ENCODE measurements at regions not wholly inside any gene's neighbourhood (a gene's known extent, or its start where the extent isn't known, plus 50 kb on each side); places are given as distances from the start of the nearest gene placed in this dataset.
"Not testable (repeated sequence)": the region's sequence is repeated elsewhere in the genome, so short reads cannot be mapped to it uniquely, and the experiment has no call there.

DNA sequence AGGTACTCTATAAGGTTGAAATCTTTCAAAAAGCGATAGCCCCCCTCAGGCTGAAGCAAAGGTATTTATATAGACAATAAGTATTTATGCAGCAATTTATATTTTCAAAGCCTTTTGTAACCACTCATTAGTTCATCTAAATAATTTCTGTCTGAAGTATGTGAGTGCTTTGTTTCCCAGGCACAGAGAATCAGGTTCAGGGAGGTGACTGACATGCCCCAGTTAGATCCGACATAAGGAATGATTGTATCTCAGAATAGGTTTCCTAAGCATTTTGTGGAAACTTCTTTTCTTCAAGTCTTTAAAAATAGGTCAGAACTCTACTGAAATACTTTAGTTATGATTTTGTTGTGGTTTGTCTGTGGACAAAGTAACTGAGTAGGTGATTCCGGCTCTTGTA is 283.4 kb upstream of the G2E3 start:
- ATAC-seq: no peak
- no peak for DNase-seq
- intact Hi-C loops (cut with DNase I, micrococcal nuclease): no loop called here

DNA sequence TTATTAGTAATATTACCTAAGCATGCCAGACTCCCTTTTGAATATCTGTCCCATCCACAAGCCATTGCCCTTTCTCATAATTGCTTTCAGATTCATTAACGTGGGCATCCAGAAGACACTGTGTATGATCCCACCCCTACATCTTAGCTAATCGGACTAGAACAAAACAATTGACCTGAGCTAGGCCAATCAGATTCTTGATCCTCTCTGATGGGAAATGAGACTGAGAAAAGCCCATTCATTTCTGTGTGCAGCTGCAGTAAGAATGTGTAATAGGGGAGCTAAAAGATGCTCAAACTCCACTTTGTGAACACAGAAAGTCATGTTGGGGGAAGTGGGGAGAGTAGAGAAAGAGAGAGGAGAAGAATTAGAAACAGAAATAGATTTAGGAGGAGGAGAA is 281.7 kb upstream of the G2E3 start:
- no peak for DNase-seq
- intact Hi-C loops (cut with DNase I, micrococcal nuclease): no loop called here
- no peak for ATAC-seq

GRCh38 chr14:30278856-30279255 is 280.1 kb upstream of the G2E3 start:
- DNase-seq; ATAC-seq; intact Hi-C loops (cut with DNase I, micrococcal nuclease): not testable (repeated sequence)

DNA sequence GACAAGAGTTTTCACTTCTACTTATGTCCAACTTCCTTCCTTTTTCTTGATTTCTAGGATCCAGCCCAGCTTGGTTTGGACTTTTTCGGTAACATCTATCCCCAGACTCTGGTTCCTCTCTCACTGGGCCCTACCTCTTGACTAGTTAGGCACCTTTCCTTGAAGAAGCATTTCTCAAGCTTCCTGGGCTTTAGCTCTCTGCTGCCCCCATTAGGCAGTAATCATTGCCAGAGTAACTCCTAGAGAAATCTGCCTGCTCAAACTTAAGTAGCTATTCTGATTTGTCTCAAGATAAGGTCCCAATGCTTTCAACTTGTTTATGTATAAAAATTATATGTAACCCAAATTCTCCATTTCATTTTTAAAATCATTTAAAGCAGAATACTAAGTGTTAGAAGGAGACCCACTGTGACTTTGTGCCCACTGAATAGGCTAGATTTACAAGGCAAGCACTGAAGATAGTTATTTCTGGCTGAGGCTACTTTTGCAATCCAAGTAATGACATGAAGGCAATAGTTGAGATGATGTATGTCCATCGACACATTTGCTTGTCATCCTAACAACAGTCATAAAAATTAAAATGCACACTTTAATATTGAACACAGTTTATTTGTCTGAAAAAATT is 275.0 kb upstream of the G2E3 start:
- intact Hi-C loops (cut with DNase I, micrococcal nuclease): no loop called here
- DNase-seq: peak in 1 of 2 donors; percentile 9
- ATAC-seq: no peak

DNA sequence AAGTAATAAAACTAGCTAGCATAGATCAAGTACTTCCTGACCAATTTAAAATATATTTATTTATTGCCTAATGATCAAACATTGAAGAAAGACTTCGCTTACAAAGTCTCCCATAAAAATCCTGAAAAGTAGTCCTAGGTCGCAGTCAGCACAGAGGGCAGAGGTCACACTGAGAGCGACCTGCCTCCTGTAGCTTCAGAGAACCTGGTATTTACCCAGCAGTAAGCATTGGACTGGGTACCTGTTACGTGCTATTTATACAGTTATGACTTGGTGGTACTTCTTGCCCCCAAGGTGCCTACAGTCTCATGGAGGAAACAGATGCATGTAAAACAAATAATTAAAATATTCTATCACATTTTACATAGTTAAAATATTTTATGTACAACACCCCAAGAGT is 274.1 kb upstream of the G2E3 start:
- intact Hi-C loops (cut with DNase I, micrococcal nuclease): no loop called here
- DNase-seq: no peak

GRCh38 chr14:30287579-30288445 is 271.1 kb upstream of the G2E3 start:
- intact Hi-C loops (cut with DNase I, micrococcal nuclease): no loop called here
- no peak for ATAC-seq

More for the DNA sequence above, 274.1 kb upstream of the G2E3 start:
- ATAC-seq: no peak

GRCh38 chr14:30290001-30290400 is 269.0 kb upstream of the G2E3 start:
- intact Hi-C loops (cut with DNase I, micrococcal nuclease): no loop called here
- ATAC-seq: no peak
- no peak for DNase-seq

More at GRCh38 chr14:30287579-30288445, 271.1 kb upstream of the G2E3 start:
- DNase-seq: no peak

DNA sequence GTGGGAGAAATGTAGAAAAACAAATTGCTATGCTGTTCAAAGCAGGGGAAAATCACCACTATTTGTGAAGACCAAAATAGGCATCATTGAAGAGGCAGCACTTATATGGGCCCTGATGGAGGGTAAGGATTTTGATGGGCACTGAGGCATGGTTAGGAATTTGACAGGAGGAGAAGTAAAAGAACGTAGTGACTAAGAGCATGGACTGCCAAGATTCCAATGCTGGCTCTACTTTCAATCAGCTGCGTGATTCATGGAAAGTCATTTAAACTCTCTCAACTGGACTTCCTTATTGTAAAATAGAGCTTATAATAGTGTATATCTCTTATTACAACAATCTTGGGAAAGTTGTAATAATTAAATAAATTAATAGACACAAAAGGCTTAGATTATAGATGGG is 267.7 kb upstream of the G2E3 start:
- ATAC-seq (no peak), DNase-seq (no peak)
- intact Hi-C loops (cut with DNase I, micrococcal nuclease): no loop called here

DNA sequence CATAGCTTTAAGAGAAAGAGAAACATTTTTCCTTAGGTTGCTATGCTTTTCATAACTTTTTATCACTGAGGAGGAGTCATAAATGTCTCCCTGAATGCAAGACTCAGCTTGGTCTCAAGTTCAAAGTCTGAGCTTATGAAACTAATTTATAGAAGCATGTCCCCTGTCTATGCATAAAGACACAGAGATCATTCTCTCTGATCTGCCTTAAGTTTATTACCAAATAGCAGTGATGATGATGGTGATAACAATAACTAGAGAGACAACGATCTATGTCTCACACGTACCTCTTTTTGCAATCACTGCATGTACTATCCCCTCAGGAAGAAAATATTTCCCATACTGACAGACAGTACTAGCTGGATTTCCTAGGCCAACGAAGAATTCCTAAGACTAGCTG is 266.4 kb upstream of the G2E3 start:
- no peak for ATAC-seq
- no peak for DNase-seq
- intact Hi-C loops (cut with DNase I, micrococcal nuclease): no loop called here

GRCh38 chr14:30295980-30296379 is 263.0 kb upstream of the G2E3 start:
- ATAC-seq: no peak
- intact Hi-C loops (cut with DNase I, micrococcal nuclease): no loop called here
- no peak for DNase-seq

- intact Hi-C loops (cut with DNase I, micrococcal nuclease): no loop called here
- DNase-seq (no peak), ATAC-seq (no peak)
These were observed 262.0 kb upstream of the G2E3 start for GRCh38 chr14:30296931-30297405.

GRCh38 chr14:30297876-30298795 is 260.8 kb upstream of the G2E3 start:
- ATAC-seq (no peak), DNase-seq (no peak)
- intact Hi-C loops (cut with DNase I, micrococcal nuclease): no loop called here

DNA sequence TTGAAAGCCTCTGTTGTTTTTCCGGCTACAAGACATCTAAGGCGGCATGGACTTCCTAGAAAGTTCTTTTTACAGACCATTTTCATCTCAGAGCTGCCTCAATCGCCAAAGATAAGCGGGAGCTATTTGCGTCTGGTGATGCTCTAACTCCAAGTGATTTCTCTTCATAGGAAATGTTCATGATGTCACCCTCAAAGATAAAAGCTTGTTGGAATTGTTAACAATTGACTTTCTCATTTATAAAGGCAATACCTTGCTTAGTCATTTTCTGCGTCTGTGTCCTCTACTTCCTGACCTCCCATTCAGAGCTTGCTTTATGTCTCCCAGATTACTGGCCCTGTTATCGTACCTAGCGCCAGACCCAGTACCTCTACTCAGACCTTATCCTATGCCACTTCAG is 259.0 kb upstream of the G2E3 start:
- intact Hi-C loops (cut with DNase I, micrococcal nuclease): no loop called here
- no peak for ATAC-seq
- DNase-seq: no peak

DNA sequence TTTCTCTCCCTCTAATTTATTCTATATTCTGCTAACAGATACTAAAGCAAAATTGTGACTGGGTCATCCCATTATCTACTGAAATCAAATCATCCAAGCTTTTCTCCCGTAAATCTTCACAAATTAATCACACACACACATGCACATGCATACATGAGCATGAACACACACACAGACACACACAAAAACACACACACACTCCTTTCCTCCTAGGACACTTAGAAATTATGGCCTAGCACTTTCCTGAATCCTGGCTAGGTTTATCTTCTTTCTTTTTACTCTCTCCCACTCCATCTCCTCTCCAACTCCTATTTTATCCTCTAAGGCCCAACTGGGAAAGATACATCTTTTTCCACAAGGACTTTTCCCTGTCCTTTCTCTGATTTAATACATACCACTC is 255.6 kb upstream of the G2E3 start:
- DNase-seq: no peak
- intact Hi-C loops (cut with DNase I, micrococcal nuclease): no loop called here
- ATAC-seq: no peak

GRCh38 chr14:30305346-30305745 is 253.6 kb upstream of the G2E3 start:
- ATAC-seq: no peak
- no peak for DNase-seq
- intact Hi-C loops (cut with DNase I, micrococcal nuclease): no loop called here

- ATAC-seq (no peak), DNase-seq (no peak)
- intact Hi-C loops (cut with DNase I, micrococcal nuclease): no loop called here
These were observed 249.6 kb upstream of the G2E3 start for GRCh38 chr14:30309405-30309804.

GRCh38 chr14:30312214-30312613 is 246.7 kb upstream of the G2E3 start:
- no peak for DNase-seq
- ATAC-seq: no peak
- intact Hi-C loops (cut with DNase I, micrococcal nuclease): no loop called here

GRCh38 chr14:30317729-30318128 is 241.2 kb upstream of the G2E3 start:
- no peak for DNase-seq
- no peak for ATAC-seq
- intact Hi-C loops (cut with DNase I, micrococcal nuclease): no loop called here

- intact Hi-C loops (cut with DNase I, micrococcal nuclease): no loop called here
- DNase-seq (no peak), ATAC-seq (no peak)
These were observed 236.1 kb upstream of the G2E3 start for GRCh38 chr14:30322819-30323218.
